GM18873 (cell line): ENCODE measurements at regions not wholly inside any gene's neighbourhood (a gene's known extent, or its start where the extent isn't known, plus 50 kb on each side); places are given as distances from the start of the nearest gene placed in this dataset.
"Not testable (repeated sequence)": the region's sequence is repeated elsewhere in the genome, so short reads cannot be mapped to it uniquely, and the experiment has no call there.

Experiments
- ATAC-seq: cut with Tn5 transposase; IDR thresholded peaks from one replicate; pipeline ENCODE4 v1.9.1; 2021; ENCODE audit warnings: mild to moderate bottlenecking, moderate library complexity, moderate number of reproducible peaks; ENCODE audit not compliant: unreplicated experiment, low FRiP score

DNA sequence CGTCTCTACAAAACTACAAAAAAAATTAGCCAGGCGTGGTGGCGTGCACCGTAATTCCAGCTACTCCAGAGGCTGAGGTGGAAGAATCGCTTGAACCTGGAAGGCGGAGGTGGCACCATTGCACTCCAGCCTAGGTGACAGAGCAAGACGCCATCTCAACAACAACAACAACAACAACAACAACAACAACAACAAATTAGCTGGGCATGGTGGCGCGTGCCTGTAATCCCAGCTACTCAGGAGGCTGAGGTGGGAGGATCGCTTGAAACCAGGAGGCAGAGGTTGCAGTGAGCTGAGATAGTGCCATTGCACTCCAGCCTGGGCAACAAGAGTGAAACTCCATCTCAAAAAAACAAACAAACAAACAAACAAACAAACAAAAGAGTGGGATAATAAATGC lies 219.9 kb upstream of the SGK1 start:
- ATAC-seq, result not testable (repeated sequence)

DNA sequence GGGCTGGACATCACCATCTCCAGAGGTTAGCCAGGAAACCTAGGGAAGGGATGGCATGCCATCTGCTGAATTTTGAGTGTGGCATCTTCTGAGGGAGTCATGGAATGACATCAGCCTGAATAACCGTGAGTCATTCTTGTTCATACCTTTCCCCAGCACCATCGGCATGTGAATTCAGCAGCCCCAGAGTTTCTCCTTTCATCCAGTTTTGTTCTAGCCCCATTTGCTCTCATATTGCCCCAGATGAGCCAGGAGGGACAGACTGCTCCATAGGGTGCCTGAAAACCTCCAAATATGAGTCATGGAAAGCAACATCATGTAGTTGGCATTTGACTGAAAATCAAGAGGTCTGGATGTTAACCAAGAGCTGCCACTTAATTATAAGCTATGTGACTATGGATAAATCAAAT lies 219.2 kb upstream of the SGK1 start:
- no peak for ATAC-seq

DNA sequence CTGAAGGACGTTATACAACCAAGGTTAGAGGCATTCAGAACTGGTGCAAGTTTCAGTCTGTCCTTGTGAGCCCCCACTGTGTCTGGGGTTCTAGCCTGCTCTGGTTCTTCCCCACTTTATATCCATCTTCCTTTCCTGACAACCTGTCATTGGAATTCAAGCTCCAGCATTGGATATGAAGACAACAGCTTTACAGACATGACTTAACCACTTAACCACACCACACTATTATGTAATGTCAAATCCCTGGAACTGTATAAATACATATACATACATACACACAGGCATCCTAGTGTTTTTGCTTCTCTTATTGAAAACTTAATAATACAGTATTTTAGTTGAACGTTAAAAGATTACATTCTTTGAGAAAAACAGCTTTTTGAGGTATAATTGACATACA lies 217.9 kb upstream of the SGK1 start:
- ATAC-seq, result no peak

DNA sequence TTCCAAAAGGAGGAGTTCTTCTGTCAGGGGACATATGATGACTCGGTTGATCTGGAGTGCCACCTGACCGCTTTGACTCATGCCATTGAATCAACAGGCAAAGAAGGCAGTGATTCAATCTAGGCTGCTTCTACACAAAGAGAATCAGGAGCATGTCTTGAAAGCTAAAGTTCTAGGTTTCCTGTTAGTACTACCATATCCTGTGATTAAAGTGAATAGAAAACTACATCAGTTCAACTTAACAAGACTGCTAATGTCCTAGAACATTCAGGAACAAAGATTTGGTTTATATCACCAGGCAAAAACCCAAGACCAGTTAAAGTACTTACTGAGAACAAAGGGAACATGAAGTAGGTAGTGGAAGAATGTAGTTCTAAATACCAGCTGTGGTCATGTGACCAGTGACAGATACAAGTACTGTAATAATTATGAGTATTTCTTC lies 216.8 kb upstream of the SGK1 start:
- no peak for ATAC-seq

DNA sequence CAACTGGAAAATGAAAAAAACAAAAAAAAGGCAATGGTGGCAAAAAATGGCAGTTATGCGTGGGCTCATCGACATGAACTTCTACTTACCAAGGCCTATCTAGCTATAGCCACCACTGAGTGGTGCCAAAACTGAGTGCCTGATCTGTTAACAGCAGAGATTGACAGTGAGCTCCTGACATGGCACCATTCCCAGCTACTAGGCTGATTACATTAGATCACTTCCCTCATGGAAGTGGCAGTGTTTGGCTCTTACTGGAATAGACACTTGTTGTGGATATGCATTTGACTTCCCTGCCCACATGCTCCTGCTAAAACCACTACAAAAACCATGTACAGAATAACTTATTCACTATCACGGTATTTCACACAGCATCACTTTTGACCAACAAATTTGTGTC lies 216.1 kb upstream of the SGK1 start:
- ATAC-seq, result no peak

DNA sequence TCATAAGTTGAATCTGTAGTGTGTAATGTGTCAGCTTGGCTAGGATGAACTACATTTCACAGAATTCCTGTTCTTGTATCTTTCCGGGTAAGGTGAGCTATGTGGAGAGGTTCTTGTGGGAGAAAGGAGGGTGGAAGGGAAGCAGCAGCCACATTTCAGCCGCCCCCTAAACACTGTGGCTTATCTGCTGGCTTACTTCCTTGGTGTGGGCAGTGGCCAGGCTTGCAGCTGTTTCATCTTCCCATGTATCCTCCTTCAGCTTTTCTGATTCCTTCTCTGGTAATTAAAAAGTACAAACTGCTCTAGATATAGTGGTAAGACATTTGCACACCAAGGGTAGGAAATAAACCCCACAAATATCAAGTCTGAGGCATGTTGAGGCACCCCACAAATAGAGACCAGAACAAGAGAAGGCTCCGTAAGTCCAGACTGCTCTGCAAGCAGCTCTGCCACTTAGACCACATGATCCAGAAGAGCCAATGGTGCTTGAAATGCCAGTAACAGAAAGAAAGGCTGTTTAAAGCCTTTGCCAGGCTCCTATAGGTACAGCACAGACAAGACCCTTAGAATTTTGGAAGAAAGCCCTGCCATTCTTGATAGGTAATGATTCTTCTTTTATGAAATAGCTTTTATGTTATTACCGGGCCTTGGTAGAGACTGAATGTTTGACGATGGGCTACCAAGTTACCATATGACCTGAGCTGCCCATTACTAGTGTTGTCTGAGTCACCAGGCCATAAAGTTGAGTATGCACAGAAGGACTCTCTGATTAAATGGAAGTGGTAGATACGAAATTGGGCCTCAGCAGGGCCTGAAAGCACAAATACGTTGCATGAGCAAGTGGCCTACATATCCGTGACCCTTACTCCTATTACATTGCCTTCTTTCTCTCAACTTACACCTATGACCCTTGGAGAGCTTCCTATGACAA lies 215.0 kb upstream of the SGK1 start:
- ATAC-seq, result no peak

DNA sequence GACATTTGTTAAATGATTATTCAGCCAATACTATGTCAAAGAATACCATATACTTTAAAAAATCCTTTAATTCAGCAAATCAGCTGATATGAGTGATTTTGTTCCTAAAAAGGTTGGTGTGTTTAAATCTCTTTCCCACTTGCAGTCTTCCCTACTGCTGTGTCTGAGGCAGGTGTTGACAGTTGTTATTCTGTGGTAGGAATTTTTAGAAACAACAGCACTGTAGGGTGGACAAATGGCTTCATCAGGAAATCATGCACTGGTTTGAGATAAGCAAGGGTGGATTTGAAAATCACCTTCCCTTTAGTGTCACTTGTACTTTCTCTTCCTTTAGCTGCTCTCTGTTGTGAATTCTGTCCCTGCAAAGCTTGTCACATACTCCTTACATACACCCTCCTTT lies 213.7 kb upstream of the SGK1 start:
- ATAC-seq, result no peak

DNA sequence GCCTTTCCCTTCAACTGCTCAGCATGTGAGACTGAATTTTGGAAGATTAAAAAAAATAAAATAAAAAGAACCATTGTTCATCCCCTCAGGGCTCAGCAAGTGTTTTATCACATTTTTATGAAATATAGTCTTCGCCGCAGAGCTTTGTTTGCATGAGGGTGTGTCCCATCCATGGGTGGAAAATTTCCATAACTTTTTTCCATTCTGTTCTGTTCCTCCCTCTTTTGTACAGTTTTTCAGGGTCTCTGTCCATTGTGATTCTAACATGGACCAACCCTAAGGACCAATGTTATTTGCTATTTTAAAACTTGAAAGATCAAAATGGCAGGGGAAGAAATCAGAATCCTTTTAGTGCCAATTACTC lies 213.3 kb upstream of the SGK1 start:
- no peak for ATAC-seq

DNA sequence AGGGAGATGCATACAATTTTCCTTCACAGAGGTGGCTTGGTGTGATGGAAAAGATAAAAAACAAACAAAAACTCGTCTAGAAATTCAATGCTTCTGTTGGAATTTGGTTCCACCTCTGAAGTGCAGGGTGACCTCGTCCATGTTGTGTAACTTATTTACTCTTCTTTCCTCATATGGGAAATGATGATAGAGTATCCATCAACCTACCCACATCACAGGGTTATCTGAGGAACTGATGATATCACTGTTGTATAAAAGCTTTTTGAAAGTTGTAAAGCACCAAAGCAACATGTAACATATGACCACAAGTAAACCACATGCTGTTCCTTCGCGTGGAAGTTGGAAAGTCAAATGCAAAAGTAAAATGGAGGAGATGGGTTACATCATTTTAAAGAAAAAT lies 212.0 kb upstream of the SGK1 start:
- no peak for ATAC-seq

DNA sequence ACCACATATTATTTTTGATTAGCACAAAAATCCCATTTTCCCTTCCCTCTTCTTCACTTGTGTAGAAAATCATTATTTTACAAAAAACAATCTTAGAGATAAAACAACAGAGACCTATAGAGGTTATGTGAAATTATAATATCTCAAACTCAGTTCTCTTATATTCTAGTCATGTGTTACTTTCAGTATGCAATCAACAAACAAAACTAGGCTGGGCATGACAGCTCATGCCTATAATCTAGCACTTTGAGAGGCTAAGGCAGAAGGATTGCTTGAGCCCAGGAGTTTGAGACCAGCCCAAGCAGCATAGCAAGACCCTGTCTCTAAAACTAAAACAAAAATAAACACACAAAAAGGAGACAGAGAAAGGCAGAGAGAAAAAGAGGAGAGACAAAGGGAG lies 211.4 kb upstream of the SGK1 start:
- ATAC-seq, result no peak

DNA sequence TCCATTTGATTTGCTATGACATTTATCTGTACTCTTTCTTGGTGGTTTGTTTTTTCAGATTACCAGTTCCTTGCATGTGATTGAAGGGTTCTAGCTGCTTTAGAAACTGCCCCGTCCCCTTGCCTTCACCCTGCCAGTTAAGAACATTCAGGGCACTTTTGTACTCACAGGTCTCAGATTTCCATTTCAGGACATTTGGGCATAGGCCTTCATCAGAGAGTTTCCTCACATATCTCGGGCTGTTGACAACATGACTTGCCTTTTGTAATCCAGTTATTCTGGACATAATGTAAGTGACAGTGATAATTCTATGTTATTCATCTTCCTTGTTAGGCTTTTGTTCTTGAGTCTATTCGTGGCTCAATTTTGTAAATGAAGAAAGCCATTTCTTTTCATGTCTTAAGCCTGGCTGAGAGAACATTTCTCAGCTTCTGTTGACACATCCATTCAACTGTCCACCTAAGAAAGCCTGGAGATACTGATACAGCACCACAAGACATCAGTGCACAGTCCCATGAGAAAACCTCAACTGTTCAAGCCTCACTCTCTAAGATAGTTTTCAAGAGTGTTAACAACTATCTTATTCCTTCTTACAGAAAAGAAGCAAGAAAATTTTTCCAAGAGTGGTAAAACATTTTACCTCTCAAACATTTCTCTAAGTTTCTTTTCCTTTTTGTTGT lies 209.3 kb upstream of the SGK1 start:
- ATAC-seq, result no peak

DNA sequence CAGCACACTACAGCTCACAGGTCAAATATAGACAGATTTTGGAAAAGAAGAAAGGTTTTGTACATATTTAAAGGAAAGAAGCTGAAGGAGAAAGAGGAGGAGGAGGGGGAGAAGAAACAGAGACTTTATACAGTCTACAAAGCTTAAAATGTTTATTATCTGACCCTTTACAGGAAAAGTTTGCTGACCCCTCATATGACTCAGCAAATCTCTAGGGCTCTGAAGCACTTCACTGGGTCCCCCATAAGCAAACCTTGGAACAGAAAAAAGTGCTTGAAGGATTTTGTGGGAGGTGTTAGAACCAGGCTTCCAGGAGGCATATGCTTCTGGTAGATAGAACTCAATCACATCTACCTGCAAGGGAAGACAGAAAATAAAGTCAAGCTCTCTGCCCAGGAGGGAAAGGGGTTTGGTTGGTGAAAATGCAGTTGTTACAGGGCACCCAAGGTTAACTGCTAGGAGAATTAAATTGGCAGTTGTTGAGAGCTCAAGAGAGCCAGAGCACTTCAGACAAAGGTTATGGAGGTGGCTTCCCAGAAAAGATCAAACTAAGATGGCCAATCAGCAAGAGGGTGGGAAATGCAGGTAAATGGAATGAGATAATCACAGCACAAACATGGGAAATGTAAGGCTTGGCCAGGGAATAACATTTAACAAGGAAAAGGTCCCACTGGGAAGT lies 207.4 kb upstream of the SGK1 start:
- no peak for ATAC-seq

DNA sequence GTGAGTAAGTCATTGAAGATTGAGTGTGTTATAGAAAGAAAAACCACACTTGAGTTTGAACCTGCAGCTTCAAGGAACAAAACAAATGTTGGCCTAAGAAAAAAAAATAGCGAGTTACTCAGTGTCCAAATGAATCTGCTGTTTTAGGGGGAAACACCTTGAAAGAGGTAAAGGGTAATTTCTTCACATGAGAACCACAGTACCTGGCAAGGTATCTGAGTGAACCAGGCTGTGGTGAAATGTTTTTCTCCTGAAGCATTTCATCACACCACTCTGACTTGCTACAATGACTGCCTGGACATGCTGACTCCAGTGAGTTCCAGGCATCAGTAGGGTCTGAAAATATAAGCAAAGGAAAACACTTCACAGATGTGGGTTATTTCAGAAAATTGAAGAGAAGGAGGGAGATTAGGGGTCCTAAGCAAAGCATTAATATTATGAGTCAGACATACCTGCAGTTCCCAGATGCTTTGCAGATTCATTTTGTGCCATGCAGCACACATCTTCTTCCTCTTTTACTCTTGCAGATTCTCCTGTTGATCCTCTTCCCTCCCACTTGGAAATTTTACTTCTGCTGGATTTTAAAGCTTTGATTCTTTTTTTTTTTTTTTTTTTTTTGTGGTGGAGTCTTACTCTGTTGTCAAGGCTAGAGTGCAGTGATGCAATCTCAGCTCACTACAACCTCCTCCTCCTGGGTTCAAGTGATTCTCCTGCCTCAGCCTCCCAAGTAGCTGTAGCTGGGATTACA lies 206.2 kb upstream of the SGK1 start:
- no peak for ATAC-seq

DNA sequence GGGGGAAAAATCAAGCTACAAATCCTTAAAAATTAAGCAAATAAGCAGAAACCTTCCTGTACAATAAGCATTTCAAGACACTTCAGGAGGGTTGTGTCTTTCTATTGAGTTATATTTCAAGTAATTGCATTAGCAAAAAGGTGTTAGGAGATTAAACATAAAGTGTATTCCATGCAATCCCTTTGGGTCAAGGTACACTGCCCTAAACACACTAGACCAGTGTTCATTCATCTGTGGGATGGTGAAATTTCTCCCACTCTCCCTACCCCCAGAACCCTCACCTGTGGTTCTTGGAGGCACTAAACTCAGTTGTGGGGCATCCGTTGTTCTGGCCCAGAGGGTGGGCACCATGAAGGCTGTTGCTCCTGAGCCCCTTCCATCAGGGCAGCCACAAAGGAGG lies 205.1 kb upstream of the SGK1 start:
- ATAC-seq, result no peak

DNA sequence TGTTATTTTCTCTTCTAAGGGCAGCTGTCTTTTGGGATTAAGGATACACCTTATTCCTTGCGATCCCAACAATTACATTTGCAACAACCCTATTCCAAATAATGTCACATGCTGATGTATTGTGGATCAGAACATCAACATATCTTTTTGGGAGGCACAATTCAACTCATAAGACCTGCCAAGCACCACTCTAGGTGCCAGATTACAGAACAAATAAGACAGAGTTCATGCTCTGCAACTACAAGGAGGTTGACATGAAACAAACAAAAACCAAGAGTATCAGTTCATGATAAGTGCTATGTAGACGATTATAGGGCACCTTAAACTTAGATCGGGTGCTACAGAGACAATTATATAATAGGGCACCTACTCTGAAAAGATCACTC lies 203.2 kb upstream of the SGK1 start:
- ATAC-seq, result no peak

DNA sequence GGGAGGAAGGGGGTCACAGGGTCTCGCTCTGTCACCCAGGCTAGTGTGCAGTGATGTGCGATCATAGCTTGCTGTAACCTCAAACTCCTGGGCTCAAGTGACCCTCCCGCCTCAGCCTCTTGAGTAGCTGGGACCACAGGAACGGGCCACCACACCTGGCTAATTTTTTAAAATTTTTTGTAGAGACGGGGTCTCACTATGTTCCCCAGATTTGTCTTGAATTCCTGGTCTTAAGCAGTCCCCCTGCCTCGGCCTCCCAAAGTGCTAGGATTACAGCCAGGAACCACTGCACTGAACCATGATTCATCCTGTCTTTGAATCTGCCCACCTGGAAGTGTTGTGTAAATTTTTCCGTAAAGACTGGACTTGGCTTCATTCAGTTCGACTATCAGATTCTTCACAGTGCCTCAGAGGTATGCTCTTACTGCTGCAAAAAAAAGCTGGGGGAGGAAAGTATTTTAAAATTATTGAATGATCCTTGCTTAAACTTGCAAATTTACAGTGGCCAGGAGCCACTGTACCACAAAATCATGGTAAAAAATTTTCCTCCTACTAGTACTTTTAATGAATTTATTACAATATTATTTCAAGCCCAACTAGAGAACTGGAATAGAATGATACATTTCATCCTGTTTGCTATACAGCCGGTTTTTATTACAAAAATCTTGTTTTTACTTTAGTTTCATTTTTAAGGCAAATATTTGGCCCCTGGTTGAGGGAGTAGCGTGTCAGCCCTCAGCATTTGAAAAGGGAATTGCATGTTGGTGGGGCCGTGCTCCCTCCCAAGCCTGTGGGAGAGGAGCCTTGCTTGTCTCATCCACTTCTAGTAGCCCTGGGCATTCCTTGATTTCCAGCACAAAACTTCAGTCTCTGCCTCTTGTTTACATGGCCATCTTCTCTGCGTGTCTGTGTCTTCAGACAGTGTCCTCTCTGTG lies 202.5 kb upstream of the SGK1 start:
- ATAC-seq, result no peak

DNA sequence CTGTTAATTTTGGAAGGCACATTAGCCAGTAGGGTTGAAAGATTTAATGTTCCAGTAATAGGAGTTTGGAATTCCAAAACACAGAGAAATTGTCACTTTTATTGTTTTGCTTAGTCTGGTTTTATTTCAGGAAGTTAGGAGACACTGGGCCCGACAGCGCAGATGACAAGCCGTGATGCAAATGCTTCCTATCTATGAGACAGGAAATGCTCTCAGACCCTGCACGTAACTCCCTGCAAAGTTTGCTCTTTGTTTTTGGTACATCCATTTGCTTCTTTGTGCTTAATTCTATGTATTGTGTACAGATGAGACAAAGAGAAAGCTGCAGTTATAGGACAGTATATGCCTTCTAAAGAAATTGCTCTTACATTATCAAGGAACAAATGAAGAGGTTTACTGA lies 201.6 kb upstream of the SGK1 start:
- no peak for ATAC-seq

DNA sequence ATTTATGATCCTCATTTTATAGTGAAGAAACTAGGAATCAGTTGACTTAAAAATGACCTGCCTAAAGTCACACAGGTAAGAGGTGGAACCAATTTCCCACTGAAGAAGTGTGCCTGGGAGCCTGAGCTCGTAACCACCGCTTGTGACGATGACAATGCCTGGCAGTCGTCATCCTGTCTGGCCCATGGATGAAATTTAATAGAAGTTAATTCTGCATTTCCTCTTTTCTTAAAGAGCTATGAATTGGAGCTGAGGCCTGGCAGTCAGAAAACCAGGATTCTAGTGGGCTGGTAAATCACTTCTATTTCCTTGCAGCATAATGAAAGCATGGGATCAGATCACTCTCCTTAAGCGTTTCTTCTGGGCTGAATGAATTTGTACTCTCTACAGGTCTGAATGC lies 200.0 kb upstream of the SGK1 start:
- ATAC-seq, result no peak

DNA sequence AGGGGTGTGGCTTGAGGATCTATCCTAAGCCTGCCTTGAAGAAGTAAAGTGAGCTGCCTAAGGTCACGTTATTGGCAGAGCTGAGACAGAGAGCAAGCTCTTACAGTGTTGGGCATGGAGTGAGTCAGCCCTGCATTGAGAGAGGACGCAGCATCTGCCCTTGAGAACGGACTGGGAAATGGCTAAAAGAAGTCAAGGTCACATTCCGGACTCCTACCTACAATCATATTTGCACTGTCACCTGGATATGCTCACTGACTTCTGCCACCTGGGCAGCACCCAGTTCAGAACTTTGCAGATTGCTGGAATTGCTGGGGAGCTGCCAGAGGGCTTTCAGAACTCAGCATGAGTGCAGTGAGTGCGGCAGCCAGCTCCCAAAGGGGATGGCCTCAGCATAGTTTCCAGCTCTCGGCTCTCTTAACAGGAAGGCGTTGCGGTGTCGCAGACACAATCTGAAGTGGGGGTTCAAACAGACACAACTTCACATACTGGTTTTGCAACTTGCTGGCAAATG lies 199.3 kb upstream of the SGK1 start:
- no peak for ATAC-seq
